CD4-positive, alpha-beta T cell treated with Interleukin-2 at 100 ng/mL for 4 hours (primary cell): ENCODE measurements at regions not wholly inside any gene's neighbourhood (a gene's known extent, or its start where the extent isn't known, plus 50 kb on each side); places are given as distances from the start of the nearest gene placed in this dataset.
"Not testable (repeated sequence)": the region's sequence is repeated elsewhere in the genome, so short reads cannot be mapped to it uniquely, and the experiment has no call there.

ENCODE experiments used
- DNase-seq: peaks from one replicate; pipeline ENCODE4 v3.0.0-alpha.2; 2020; ENCODE audit warnings: low spot score

DNA sequence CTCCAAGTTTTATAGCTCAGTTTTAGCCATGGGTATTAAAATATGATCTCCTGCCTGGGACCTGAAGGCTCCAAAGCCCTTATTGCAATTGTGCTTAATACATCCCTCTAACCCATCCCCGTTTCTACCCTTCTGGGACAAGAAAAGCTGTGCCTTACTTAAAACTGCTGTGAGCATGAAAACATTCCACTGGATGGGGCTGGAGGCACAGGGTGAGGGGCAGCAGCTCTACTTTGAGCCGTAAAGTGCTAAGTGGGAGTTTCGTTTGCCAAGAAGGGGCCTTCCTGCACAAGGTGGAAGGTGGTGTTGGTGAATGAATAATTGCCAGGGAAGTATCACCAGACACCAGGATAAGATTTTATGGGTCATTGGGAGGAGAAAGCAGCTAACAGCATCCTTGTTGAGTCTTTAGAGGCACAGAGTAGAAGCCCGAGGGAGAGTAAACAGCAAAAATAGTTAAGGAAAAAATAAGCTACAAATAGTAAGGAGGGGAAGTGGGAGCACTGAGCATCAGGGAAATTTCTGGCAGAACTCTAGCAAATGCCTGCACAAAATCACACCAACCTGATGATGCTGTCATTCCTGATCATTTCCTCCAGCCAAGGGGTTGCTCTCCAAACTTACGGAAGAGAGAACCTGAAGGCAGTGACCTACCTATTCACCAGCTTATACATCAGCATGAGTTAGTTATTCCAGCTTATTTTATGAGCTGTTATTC is 218.4 kb downstream of the MREG start:
- no peak for DNase-seq

DNA sequence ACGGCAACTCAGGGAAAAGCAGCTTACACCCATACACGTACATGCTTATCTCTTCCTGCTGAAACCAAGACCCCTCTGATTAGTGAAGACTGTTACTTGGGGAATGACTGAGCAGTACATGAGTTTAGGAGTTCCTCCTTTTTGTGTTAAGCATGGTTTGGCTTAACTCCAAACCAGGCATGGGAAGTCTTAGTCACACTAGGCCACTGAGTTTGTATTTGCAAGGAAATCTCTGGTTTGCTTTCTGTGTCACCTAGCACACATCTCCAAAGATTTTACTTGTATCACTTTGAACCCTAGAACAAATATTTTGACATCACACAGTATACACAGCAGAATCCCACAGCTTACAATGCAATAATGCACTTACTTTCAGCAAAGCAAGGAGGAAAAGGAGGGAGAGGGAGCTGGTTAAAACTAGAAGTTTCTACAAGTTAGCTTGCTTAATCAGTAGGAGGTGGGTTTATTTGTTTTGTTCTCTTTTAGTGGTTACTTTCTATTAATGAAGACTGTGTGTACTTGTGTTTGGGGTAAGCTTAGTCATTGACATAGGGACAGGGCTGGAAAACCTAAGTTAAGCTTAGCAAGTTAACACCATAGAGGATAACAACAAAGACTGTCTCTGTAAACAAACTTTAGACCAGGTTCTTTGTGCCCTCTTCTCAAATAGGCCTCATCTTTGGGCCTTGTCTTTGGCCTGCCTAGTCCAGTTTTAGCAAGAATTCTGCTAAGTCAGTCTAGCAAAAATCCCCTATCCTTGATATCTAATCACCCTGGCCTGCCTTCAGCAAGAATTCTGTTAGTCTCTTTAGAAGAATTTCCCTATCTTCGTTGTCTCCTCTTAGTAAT is 219.4 kb downstream of the MREG start:
- peak; percentile 12 for DNase-seq

DNA sequence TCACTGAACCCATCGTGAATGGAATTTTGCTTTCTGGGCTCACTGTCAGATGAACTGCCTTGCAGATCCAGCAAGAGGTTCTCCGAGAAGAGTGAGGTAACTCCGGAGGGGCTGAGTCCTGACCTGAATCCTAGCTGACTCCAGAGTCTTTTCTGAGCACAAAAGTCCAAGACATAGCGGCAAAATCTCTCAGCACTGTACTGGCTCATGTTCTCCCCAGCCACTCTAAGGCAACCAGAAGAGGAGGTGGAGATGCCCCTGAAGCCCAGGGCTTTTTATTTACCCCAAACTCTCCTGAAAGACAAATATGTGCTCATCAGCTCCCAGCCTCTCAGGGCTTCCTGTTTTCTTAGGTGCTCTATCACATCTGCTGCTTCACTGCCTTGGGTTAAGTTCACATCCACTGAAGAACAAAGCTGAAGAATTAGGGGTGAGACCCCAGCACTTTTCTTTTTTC is 221.8 kb downstream of the MREG start:
- DNase-seq, result no peak

DNA sequence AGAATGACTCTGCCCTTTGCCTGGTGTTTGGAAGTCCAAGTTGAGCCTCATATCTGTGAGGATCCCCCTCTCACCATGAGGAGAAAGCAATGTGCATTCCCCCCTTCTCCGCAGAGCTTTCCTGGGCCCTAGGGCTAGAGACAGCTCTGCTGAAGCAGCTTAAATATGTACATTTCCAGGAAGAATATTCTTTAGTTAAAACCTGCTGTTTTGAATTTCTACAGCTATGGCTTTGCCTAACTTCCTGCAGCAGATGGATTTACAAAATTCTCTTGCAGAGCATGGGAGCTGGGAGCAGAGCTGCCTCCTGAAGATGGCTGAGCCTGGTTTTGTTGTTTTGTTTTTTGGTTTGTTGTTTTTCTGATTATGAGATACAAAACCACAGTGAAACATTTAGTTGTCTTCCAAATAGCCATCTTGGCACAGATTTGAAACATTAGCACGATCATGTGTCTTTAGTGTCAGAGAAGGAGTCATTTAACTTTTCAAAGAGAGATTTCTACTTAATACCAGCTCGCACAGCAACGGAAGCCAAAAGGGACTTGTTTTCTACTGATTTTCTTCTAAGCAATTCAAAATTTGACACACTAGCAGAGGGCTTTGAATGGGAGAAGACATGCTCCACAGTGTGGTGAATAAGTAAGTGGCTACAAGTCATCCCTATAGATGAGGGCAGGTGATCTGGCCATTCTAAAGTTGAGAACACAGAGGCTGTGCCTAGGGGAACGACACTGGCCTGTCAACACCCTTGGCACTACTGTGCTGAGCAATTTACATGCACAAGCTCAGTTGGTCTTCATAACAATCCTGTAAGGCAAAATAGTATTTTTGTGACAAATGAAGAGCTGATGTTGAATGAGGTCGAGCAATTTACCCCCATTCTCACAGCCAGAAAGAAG is 222.6 kb downstream of the MREG start:
- no peak for DNase-seq

DNA sequence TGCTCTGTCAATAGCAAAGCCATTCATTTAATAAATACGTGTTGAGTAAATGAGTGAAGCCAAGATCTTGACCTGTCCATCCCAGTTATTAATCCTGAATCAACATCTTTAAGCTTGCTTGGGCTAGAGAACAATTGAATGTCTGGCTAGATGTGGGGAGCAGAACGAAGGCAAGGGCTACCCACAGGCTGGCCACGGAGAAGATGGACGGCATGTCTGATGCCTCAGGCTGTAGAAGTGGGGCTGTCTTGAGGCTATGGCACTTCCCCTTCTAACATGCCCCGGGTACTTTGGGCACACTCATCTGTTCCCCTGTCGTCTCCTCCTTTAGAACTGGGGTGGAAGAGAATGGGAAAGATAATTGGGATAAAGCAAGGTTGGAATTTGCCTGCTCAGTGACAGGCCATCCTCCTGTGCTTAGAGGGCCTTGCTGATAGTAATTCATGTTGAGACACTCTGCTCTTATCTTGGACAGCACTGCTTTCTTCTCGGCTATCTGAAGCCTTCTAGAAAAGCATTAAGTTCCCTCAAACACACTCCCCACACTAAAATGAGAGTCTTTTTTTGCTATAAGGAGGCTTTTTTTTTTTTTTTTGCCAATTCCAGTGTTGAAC is 225.7 kb downstream of the MREG start:
- no peak for DNase-seq

DNA sequence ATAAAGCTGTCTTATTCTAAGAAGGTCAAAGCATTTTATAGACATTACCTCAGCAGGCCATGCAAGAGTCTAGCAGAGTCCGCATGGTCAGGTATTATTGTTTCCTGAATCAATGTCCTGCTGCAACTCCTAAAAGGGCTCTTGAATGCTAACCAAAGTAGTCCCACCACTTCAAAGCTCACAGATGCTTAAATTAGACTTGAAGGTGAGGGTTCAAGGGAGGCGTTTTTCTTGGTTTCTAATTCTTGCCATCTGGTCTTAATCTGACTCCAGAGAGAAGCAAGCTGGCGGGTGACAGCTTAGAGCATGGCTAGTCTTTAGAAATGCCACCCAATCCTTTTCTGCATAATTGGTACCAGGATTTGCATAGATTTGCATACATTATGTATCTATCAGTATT is 226.3 kb downstream of the MREG start:
- no peak for DNase-seq

DNA sequence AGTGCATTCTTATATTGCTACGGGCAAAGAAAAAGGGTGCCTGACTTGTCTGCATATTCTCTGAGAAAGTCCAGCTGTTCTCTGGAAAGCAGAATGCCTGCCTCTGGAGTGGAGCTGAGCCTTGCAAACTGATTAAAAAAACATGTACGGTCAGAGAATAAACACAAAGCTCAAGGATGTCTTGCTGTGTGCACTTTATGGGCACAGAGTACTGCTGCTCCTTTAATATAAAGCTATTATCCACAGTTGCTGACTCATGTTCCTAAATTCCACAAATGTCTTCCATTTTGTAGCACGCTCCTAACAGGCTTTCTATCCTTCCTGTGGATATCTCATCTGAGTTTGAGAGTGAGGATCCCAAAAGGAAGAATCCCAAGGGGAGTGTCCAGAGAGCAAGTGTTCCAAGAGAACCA is 229.0 kb downstream of the MREG start:
- no peak for DNase-seq

DNA sequence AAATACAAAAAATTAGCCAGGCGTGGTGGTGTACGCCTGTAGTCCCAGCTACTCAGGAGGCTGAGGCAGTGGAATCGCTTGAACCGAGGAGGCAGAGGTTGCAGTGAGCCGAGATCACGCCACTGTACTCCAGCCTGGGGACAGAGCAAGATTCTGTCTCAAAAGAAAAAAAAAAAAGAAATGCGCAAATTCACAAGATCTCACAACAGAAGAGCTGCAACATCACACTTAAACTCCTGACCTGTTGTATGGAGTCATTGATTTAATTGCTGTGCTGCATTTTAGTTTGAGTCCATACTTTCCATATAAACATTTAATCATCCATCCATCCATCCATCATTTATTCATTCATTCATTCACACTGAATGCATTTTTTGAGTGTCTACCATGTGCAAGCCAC is 229.7 kb downstream of the MREG start:
- not testable (repeated sequence) for DNase-seq

DNA sequence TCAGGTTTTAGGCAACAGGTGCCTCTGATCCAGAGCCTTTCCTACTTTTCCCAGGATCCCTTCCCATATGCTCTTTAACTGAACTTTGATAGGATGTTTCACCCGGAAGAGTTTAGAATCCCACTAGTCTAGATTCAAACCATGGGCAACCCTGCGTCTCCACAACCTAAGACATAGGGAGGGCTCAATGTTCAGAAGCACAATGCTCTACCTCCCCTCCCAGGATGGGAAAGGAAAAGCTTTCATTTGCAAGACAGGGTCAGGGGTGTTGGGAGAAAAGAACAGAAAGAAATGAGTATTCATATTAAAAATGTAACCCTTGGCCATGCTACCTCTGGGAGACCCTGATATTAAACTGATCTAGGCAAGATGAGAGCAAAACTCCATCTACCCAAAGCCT is 230.4 kb downstream of the MREG start:
- no peak for DNase-seq

DNA sequence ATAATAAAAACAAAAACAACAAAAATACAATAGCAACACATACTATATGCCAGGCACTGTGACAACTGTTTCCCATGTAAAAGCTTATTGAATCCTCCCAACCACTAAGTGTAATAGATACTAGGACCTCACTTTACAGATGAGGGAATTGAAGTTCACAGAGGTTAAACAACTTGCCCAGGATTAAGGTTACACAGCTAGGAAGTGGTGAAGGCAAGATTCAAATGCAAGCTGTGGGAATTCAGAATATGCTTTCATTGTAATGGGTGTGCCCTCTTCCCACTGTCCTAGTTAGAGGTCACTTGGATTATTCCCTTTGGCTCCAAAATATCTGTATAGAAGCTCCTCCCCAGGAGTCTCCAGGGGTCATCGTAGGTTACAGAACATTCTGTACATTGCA is 231.1 kb downstream of the MREG start:
- no peak for DNase-seq

DNA sequence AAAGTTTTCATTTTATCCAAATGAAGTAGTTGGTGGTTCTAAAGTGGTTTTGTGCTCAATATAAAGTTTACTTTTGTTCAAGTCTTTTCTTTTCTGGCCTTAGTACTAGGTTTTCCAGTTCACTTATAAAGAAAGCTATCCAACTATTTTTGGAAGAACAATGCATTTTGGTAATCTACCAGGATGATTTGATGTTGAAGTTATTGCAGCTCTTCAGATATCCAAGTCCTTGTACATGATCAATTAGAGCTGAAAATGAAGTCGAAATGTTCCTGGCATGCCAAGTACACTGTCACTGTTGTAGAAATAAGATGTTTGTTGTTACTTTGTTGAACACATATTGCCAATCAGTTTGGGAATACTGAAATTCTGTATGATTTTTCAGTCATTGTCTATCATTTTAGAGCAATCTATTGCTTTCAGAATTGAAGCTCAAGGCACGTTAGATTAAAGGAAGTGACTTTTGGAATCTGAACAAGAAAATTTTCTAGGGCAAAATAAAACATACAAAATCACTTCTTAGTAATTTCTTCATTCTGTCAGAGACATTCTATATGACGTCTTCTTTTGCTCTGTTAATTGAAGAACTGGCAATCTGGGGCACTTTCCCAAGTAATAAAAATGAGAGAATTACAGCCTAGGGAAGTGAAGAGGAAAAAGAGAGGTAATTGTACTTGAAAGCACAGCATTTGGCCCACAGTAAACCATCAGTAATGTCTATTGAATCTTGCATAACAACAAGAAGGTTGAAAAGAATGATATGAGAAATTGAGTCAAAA is 232.3 kb downstream of the MREG start:
- DNase-seq, result no peak

DNA sequence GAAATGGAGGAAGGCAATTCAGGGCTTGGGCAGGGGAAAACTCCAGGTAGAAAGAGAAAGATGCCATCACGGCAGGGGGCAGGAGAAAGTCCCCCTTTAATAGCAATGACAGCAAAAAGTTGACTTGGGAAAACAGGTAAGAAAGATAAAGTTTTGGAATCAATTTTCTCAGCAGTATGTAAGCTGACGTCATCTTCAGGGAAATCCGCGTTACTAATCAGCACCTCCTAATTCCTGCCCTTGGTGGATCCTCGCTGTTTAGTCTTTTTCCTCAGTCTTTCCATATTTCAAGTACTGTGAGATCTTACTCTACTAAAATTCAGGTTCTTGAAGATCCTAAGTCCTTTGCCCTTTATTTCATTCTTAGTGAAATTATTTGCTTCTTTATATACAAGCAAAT is 233.0 kb downstream of the MREG start:
- no peak for DNase-seq

DNA sequence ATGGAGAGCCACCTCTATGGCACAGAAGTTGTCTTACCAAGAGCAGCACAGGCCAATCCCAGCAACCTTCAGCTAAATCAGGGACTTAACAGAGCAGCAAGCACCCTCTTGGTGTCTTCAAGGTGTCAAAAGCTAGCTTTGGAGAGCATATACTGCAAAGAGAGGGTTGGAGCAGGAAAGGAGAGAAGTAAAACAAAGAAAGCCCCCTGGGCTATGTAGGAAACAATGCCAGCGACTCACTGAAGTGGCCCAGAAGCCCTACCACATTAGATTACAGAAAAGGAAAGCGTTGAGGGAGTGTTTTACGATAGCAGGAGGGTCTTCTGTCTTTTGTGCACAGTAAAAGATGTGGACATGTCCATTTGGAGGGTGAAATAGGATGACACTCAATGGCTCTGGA is 233.4 kb downstream of the MREG start:
- no peak for DNase-seq

DNA sequence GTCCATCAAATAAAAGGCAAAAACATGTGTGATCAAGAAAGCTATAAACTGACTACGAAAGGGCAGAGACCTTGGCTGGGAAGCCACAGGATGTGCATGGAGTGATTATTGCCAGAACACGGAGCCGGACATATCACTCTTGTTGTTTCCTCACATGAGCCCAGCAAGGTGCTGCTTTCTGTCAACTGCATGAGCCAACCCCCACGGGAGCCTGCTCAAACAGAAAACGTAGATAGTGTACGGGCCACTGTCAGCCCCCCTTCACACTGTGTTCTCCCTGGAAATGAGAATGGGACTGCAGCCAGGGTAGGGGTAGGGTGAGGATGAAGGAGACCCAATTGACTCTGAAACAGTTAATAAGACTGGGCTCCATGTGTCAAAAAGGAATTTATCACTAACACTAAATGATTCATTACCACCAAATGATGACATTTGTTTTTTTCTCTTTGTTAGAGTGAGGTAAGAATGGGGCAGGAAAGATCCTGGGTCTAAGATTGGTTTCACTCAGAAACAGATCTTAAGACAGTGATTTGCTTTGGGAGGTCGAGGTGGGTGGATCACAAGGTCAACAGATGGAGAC is 235.8 kb downstream of the MREG start:
- DNase-seq, result no peak

DNA sequence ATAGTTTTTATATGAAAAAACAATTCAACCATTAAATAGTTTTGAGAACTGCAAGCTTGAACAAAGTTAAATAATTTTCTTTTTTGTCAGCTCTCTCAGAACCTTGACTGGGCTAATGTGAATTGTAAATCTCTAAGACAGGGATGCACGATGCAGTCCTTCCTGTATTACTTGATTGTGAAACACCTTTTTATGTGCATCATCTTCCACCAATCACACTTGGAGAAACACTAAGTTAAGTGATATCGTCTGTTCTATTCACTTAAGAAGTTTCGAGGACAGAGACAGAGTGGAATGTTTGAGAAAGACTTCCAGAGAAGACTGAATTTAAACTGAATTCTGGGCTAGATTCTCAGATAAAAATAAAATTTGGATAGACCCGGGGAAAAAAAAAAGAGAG is 238.2 kb downstream of the MREG start:
- no peak for DNase-seq

DNA sequence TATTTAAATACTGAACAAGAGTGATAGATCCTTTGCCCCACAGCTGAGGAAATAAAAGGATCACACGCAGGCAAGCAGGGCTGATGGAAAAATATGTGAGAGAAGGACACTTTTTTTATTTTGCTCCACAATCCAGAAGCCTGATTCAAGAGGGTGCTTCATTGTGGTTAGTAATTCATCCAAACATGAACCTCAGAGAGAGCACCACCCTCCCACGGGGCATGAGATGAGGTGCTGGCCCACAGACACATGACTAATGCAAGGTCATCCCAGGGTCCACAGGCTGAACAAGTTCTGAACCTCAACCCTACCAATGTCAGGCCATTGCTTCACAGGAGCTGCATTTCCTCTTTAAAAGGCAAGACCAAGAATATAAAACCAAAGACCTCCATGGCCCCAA is 239.6 kb downstream of the MREG start:
- DNase-seq, result no peak

DNA sequence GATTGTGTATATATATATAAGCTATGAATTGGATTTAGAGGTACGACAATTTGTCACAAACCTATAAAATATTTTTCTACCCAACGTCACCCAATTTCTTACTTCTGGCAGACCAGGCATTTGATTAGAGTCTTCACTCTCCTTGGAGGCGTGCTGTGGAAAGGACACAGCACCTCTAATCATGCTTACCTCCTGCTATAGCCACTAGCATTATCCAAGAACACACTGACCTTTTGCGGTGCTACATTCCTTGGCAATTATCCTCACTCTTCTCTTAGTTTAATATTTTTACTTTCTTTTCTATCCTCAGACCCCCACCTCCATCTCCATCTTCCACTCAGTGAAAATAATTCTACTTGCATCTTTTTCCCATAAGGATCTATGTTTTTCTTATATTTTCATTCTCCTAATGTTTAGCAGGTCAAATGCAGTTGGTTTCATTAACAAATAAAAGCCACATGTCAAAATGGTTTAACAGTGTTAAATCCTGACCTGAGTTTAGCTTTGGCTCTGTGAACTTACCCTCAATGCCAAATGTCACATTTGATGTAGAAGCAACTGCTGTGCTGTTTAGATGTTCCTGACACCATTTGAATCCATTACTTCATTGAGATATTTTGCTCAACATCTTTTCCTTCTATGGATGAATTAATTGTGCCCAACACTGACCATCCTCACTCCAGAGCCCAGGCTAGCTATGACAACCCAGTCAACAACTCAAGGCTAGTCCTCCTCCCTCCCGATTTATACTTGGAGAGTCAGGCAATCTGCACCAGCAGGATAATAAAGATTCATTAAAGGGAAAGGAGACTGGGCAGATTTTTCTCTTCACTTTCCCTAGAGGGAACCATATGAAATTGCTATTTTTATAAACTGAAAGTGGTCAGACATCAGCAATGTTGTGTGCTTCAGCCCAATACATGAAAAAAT is 240.5 kb downstream of the MREG start:
- no peak for DNase-seq

DNA sequence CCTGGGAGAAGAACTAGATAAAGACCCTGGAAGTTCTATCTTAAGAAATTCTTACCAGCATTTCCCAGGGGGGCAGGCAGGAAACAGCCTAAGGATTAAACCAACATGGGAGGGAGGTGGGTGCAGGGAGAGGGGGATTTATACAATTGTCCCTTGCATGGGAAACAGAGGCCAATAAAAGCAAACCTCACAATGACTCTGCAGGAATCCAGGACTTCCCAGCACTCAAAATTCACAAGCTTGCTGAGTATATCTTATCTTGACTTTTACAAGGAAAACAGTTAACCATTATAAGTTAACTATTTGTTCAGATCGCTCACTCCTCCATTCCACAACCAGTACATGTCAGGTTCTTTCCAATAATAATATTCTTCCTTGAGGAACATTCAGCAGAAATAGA is 241.3 kb downstream of the MREG start:
- DNase-seq, result no peak

DNA sequence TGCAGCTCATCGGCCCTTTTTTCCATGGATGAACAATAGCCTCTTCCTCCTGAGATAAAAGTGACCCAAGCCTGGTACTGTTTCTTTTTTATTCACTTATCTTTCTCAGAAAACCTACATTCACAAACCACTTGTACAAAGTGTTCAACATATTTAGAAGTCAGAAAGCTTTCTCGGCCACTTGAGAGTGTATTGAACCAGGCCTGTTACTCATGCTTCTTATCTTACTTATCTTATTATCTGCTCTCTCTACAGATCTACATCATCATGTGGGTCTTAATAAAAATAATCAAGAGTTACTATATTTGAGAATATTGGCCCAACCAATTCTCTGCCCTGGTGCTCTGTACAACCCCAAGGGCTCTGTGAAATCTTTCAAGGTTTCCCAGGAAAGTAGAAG is 242.1 kb downstream of the MREG start:
- DNase-seq, result no peak

DNA sequence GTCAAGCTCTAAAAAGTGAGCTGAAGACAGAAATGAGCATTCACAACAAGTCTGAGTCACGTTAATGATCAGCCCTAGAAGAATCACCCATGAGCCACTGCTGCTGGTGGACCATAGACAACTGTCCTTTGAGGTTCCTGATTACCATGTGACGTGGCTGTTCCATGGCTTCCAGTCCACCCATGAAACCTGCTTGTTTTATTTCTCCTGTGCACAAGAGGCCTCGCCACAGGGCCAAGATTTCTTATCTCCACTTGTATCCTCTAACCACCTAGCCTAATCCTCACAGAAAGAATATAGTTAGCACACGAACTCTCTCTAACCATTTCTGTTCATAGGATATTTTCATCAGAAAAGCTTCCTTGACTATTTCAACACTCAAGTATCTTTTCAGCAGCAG is 242.7 kb downstream of the MREG start:
- no peak for DNase-seq
